ENCODE measurements at regions not wholly inside any gene's neighbourhood (a gene's known extent, or its start where the extent isn't known, plus 50 kb on each side); places are given as distances from the start of the nearest gene placed in this dataset.
A peak's percentile ranks its signal among the peaks of the same experiment; 100 is the strongest.
"Not testable (repeated sequence)": the region's sequence is repeated elsewhere in the genome, so short reads cannot be mapped to it uniquely, and the experiment has no call there.

GRCh38 chr3:139095803-139096466 lies 51.2 kb upstream of the PRR23C start:
- no peak for DNase-seq

GRCh38 chr3:139096670-139097069 lies 52.0 kb upstream of the PRR23C start:
- no peak for DNase-seq

GRCh38 chr3:139098391-139098790 lies 53.7 kb upstream of the PRR23C start:
- no peak for DNase-seq

- DNase-seq = no peak
Measured at GRCh38 chr3:139099968-139100817, 55.5 kb upstream of the PRR23C start.

- DNase-seq = no peak
Measured at GRCh38 chr3:139100821-139101220, 56.1 kb upstream of the PRR23C start.

GRCh38 chr3:139101396-139101795 lies 56.7 kb upstream of the PRR23C start:
- no peak for DNase-seq

- DNase-seq = no peak
Measured at GRCh38 chr3:139103484-139103883, 58.8 kb upstream of the PRR23C start.

GRCh38 chr3:139104062-139104461 lies 59.4 kb upstream of the PRR23C start:
- no peak for DNase-seq

GRCh38 chr3:139105154-139105702 lies 60.5 kb upstream of the PRR23C start:
- DNase-seq = no peak

GRCh38 chr3:139106013-139106932 lies 61.6 kb upstream of the PRR23C start:
- no peak for DNase-seq

GRCh38 chr3:139107424-139108252 lies 62.9 kb upstream of the PRR23C start:
- DNase-seq = no peak

GRCh38 chr3:139108253-139108969 lies 63.7 kb upstream of the PRR23C start:
- DNase-seq = no peak

- peak in 1 of 2 experiments; percentile 14 for DNase-seq
Measured at GRCh38 chr3:139109271-139109670, 64.6 kb upstream of the PRR23C start.

- DNase-seq = peak; percentile 81 to 94
Measured at GRCh38 chr3:139110072-139110830, 65.6 kb upstream of the PRR23C start.

- DNase-seq = not testable (repeated sequence)
Measured at GRCh38 chr3:139110929-139111328, 66.2 kb upstream of the PRR23C start.

- DNase-seq = peak; percentile 34 to 75
Measured at GRCh38 chr3:139111392-139112229, 66.9 kb upstream of the PRR23C start.

- DNase-seq = no peak
Measured at GRCh38 chr3:139112230-139112558, 67.5 kb upstream of the PRR23C start.

GRCh38 chr3:139113231-139113992 lies 68.7 kb upstream of the PRR23C start:
- DNase-seq = peak in 1 of 2 experiments; percentile 29

GRCh38 chr3:139113993-139114375 lies 69.3 kb upstream of the PRR23C start:
- DNase-seq = no peak

Data from NCI-H446 (cell line).